ENCODE measurements at regions not wholly inside any gene's neighbourhood (a gene's known extent, or its start where the extent isn't known, plus 50 kb on each side); places are given as distances from the start of the nearest gene placed in this dataset.

- peak overlapping the region; percentile 82 for H3K27ac Mint-ChIP-seq (ENCODE audit: unreplicated experiment)
- no peaks in the 10 kb centered on the region for H3K9me3 Mint-ChIP-seq (ENCODE audit: low read depth)
- no peak for DNase-seq (ENCODE audit: low spot score)
- H3K4me3 Mint-ChIP-seq (ENCODE audit: unreplicated experiment) = no peak overlapping the region
- H3K4me1 Mint-ChIP-seq (ENCODE audit: low read depth) = peaks cover 61% of the 10 kb centered on the region
- peaks cover 3% of the 10 kb centered on the region for H3K36me3 Mint-ChIP-seq (ENCODE audit: low read depth)
- no peak for TF ChIP-seq CTCF (IDR thresholded peaks at IDR 0.05)
- H3K27me3 Mint-ChIP-seq (ENCODE audit: low read depth) = peaks cover 6% of the 10 kb centered on the region
Observed at GRCh38 chr11:45092901-45093760, 53.3 kb upstream of the PRDM11 start.

- peaks cover 54% of the 10 kb centered on the region for H3K4me1 Mint-ChIP-seq (ENCODE audit: low read depth)
- peaks cover 6% of the 10 kb centered on the region for H3K27me3 Mint-ChIP-seq (ENCODE audit: low read depth)
- no peak for TF ChIP-seq CTCF (IDR thresholded peaks at IDR 0.05)
- DNase-seq (ENCODE audit: low spot score) = no peak
- peaks cover 3% of the 10 kb centered on the region for H3K36me3 Mint-ChIP-seq (ENCODE audit: low read depth)
- H3K27ac Mint-ChIP-seq (ENCODE audit: unreplicated experiment) = no peak overlapping the region
- H3K9me3 Mint-ChIP-seq (ENCODE audit: low read depth) = no peaks in the 10 kb centered on the region
- H3K4me3 Mint-ChIP-seq (ENCODE audit: unreplicated experiment) = no peak overlapping the region
Observed at GRCh38 chr11:45093761-45094455, 52.5 kb upstream of the PRDM11 start.

- no peak for DNase-seq (ENCODE audit: low spot score)
- H3K4me3 Mint-ChIP-seq (ENCODE audit: unreplicated experiment) = no peak overlapping the region
- H3K36me3 Mint-ChIP-seq (ENCODE audit: low read depth) = peaks cover 3% of the 10 kb centered on the region
- peaks cover 6% of the 10 kb centered on the region for H3K27me3 Mint-ChIP-seq (ENCODE audit: low read depth)
- no peak overlapping the region for H3K27ac Mint-ChIP-seq (ENCODE audit: unreplicated experiment)
- H3K4me1 Mint-ChIP-seq (ENCODE audit: low read depth) = peaks cover 42% of the 10 kb centered on the region
- H3K9me3 Mint-ChIP-seq (ENCODE audit: low read depth) = no peaks in the 10 kb centered on the region
- TF ChIP-seq CTCF (IDR thresholded peaks at IDR 0.05) = no peak
Observed at GRCh38 chr11:45094958-45095690, 51.3 kb upstream of the PRDM11 start.

GRCh38 chr11:45095691-45096010 is 50.8 kb upstream of the PRDM11 start:
- DNase-seq (ENCODE audit: low spot score) = no peak
- Mint-ChIP-seq H3K27me3 (ENCODE audit: low read depth) (peaks cover 9% of the 10 kb centered on the region), H3K4me1 (ENCODE audit: low read depth) (peaks cover 37% of the 10 kb centered on the region), H3K36me3 (ENCODE audit: low read depth) (peaks cover 3% of the 10 kb centered on the region), H3K9me3 (ENCODE audit: low read depth) (no peaks in the 10 kb centered on the region), H3K4me3 (ENCODE audit: unreplicated experiment) (no peak overlapping the region), H3K27ac (ENCODE audit: unreplicated experiment) (no peak overlapping the region)
- TF ChIP-seq CTCF (IDR thresholded peaks at IDR 0.05) = no peak

GRCh38 chr11:45096636-45097035 is 49.8 kb upstream of the PRDM11 start:
- H3K9me3 Mint-ChIP-seq (ENCODE audit: low read depth) = no peaks in the 10 kb centered on the region
- no peak overlapping the region for H3K27ac Mint-ChIP-seq (ENCODE audit: unreplicated experiment)
- peaks cover 15% of the 10 kb centered on the region for H3K27me3 Mint-ChIP-seq (ENCODE audit: low read depth)
- peaks cover 27% of the 10 kb centered on the region for H3K4me1 Mint-ChIP-seq (ENCODE audit: low read depth)
- peaks cover 3% of the 10 kb centered on the region for H3K36me3 Mint-ChIP-seq (ENCODE audit: low read depth)
- no peak for DNase-seq (ENCODE audit: low spot score)
- peak; percentile 36 for TF ChIP-seq CTCF (IDR thresholded peaks at IDR 0.05)
- no peak overlapping the region for H3K4me3 Mint-ChIP-seq (ENCODE audit: unreplicated experiment)
